LHCN-M2 (cell line): ENCODE measurements at regions not wholly inside any gene's neighbourhood (a gene's known extent, or its start where the extent isn't known, plus 50 kb on each side); places are given as distances from the start of the nearest gene placed in this dataset.
"Not testable (repeated sequence)": the region's sequence is repeated elsewhere in the genome, so short reads cannot be mapped to it uniquely, and the experiment has no call there.

ENCODE experiments used
- DNase-seq: peaks from one replicate; pipeline ENCODE4 v3.0.0-alpha.2; 2012; ENCODE audit warnings: low read depth

GRCh38 chr5:29276371-29276770 is 1917.1 kb upstream of the CDH6 start:
- DNase-seq = no peak

DNA sequence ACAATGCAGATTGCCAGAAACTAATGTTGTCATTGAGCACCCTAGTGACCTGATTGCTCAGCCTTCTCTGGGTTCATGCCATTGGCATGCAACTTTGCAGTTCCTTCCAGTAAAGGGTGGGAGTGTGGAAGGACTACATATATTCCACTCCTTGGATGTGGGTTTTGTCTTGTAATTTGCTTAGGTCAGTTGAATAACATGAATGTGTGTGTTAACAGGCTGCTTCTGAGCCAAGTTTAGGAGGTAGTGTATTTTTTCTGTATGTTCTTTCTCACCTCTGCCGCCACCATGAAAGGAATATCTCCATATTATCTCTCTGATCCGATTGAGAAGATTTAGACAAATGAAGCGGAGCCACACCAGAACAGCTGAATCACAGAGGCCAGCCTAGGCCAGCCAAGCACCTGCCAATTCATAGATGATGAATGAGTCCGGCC is 1929.6 kb upstream of the CDH6 start:
- DNase-seq = no peak

DNA sequence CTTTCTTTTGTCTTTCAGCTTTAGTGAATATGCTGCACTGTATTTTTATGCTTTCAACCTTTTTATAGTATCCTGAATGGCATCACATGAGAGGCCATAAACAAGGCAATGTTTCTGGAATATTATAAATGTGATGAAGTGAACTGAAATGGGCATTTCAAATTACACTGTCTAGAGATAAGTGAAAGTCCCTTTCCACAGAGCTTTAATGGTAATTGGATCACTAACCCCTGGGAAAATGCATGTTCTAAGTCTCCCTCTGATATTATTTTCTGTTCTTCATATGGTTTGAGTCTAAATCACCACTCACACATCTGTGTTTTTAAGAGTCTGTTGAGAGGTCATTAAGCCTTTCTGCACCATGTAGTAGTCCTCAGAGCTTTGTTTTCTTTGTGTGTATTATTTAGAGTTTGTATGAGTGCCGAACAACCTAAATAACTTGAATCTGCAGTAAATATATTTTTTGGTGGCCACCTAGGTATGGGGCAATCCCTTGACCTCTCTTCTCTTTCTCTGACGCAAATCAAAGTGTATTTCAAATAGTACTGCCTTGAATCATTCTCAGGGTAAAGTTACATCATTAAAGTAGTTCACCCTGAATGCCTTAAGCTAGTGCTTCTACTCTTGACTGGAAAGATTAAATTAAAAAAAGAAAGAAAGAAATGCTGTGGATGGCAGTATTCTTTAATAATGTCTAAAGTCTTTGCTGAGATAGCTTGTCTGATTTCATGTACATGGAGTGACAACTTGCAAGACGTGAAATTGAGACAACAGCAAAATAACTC is 1931.0 kb upstream of the CDH6 start:
- no peak for DNase-seq

GRCh38 chr5:29261213-29261612 is 1932.3 kb upstream of the CDH6 start:
- no peak for DNase-seq

DNA sequence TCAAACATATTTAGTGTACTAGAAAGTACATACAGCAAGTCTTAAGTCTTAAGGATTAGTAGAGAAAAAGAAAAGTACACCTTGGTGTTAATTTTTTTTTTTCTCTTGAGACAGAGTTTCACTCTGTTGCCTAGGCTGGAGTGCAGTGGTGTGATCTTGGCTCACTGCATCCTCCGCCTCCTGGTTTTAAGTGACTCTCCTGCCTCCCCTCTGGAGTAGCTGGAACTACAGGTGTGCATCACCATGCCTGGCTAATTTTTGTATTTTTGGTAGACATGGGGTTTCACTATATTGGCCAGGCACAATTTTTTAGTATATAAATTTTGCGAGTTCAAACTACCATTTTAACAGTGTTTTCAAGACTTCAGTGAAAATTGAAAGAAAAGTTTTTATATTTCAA is 1941.1 kb upstream of the CDH6 start:
- no peak for DNase-seq

GRCh38 chr5:29247346-29248028 is 1946.0 kb upstream of the CDH6 start:
- no peak for DNase-seq

- DNase-seq = no peak
These were observed 1953.1 kb upstream of the CDH6 start for GRCh38 chr5:29240379-29240778.

DNA sequence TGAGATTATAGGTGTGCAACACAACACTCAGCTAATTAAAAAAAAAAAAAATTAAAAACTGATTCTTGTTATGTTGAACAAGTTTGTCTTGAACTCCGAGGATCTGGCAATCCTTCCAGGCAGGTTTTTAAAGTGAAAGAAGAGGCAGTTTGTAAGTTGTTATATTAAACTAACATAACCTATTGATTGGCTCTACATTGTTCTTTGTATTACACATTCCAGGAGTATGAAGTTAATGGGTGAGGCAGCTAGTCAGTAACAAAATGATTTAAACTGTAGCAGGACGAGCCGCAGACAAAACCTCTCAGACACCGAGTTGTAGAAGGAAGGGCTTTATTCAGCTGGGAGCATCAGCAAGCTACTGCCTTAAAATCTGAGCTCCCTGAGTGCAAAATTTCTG is 1953.9 kb upstream of the CDH6 start:
- DNase-seq = no peak

GRCh38 chr5:29238115-29238514 is 1955.4 kb upstream of the CDH6 start:
- DNase-seq = no peak

DNA sequence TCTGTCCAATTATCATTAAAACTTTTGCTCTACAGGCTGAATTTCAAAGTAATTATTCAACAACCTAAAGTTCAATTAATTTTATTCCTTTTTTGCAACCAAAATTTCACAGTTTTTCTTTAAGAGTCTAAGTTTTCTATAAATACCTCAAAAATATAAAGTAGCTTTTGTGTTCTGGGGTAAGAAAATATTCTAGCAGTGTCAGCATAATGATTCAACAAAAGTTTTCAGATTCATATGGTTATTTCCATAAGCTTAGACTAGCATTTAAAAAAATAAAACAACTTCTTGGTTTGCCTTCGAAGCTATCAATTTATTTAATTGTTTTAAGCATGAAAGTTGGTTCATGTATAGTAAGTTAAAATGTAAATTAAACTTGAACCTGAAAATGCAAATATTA is 1962.3 kb upstream of the CDH6 start:
- DNase-seq = no peak

GRCh38 chr5:29230591-29230990 is 1962.9 kb upstream of the CDH6 start:
- DNase-seq = no peak

DNA sequence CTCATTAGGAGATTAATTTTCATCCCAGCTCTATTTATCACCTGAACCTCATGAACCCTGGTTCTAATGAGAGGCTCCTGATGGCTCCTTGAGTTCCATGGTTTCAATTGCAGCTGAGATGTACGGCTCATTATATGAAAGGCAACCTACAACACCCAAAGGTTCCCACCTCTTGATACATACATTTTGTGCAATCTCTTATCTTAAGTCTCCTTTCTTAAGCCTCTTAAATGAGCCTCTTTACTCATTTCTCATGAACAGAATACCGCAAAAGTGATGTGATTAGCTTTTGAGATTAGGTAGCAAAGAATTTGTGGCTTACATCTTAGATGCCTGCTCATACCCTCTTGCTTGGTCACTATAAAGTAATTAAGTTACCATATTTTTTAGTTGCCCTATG is 1964.0 kb upstream of the CDH6 start:
- DNase-seq = no peak

GRCh38 chr5:29218138-29218537 is 1975.3 kb upstream of the CDH6 start:
- DNase-seq = no peak

- DNase-seq = no peak
These were observed 1978.6 kb upstream of the CDH6 start for GRCh38 chr5:29214839-29215238.

DNA sequence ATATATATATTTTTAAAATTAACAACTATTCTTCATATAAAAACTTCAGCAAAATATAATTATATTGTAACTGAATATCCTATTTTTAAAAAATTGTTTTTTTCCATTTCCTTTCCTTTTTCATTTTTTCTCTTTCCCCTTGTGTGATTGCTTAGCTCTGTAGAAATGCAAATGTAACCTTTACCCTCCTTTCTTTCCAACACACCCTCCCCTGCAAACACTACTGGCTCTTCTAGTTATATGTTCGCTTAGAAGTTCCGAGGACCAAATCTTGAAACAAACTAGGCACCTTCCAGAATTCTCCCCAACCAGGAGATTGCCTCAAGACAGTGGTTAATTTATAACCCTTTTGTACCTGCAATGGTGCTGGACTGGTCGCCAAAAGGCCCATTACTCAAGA is 1980.0 kb upstream of the CDH6 start:
- DNase-seq = no peak

DNA sequence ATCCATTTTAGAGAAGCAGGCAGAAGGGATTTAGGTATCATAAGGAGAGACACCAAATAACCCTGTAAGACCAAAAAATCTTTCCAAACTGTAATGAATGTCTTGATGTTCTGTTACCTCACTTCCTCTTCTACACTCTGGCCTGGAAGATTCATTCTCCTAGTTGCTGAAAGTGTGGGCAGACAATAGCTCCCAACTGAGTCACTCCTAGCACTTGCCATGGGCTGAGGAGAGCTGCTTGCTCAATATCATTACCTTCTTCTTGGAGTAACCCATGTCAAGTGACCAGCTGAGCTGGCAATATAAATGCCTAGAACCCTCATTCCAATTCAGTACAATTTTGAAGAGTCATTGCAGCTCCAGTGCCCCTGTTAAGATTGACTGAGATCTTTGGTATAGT is 1985.5 kb upstream of the CDH6 start:
- DNase-seq = no peak

DNA sequence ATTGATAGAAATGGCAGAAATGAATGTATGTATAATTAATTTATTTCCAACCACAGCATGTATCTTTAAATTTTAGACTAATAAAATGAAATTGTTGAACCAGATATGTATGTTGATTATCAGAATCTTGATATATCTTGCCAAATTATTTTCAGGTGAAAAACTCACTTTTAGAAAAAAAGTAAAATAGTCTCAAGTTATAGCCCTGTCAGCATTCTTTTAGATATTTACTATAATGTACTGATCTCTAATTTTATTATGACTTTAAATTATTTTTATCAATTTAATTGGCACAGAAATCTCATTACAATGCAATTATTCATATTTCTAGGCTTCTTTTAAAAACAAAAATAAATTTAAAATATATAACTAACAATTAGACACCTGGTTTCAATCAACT is 1990.4 kb upstream of the CDH6 start:
- DNase-seq = no peak

GRCh38 chr5:29197631-29198454 is 1995.6 kb upstream of the CDH6 start:
- no peak for DNase-seq

- no peak for DNase-seq
These were observed 1999.5 kb upstream of the CDH6 start for GRCh38 chr5:29193972-29194371.

DNA sequence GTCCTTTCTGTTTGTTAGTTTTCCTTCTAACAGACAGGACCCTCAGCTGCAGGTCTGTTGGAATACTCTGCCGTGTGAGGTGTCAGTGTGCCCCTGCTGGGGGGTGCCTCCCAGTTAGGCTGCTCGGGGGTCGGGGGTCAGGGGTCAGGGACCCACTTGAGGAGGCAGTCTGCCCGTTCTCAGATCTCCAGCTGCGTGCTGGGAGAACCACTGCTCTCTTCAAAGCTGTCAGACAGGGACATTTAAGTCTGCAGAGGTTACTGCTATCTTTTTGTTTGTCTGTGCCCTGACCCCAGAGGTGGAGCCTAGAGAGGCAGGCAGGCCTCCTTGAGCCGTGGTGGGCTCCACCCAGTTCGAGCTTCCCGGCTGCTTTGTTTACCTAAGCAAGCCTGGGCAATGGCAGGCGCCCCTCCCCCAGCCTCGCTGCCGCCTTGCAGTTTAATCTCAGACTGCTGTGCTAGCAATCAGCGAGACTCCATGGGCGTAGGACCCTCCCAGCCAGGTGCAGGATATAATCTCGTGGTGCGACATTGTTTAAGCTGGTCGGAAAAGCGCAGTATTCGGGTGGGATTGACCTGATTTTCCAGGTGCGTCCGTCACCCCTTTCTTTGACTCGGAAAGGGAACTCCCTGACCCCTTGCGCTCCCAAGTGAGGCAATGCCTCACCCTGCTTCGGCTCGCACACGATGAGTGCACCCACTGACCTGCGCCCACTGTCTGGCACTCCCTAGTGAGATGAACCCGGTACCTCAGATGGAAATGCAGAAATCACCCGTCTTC is 2002.0 kb upstream of the CDH6 start:
- DNase-seq = not testable (repeated sequence)

DNA sequence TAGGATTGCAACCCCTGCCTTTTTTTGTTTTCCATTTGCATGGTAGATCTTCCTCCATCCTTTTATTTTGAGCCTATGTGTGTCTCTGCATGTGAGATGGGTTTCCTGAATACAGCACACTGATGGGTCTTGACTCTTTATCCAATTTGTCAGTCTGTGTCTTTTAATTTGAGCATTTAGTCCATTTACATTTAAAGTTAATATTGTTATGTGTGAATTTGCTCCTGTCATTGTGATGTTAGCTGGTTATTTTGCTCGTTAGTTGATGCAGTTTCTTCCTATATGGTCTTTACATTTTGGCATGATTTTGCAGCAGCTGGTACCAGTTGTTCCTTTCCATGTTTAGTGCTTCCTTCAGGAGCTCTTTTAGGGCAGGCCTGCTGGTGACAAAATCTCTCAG is 2003.1 kb upstream of the CDH6 start:
- not testable (repeated sequence) for DNase-seq

- DNase-seq = not testable (repeated sequence)
These were observed 2007.1 kb upstream of the CDH6 start for GRCh38 chr5:29186380-29186779.
